Liver (tissue), 3 donors: ENCODE measurements at regions not wholly inside any gene's neighbourhood (a gene's known extent, or its start where the extent isn't known, plus 50 kb on each side); places are given as distances from the start of the nearest gene placed in this dataset.

Experiments
- ATF3 ChIP-seq: IDR thresholded peaks from 2 replicates; pipeline ENCODE4 v1.6.1; 2016; ENCODE audit warnings: antibody characterized with exemption
- CTCF ChIP-seq: fragments of 150-350 bp; IDR thresholded peaks from 2 replicates; pipeline ENCODE4 v1.5.1; 2017; ENCODE audit warnings: improper control_type of control experiment, low read depth, low read length; ENCODE audit not compliant: missing input control
- EGR1 ChIP-seq, 2 donors: IDR thresholded peaks; 2 replicates each; pipeline ENCODE4 v1.6.1; 2016 to 2018; ENCODE audit warnings: antibody characterized with exemption in 2 of 2, low read depth in 2 of 2
- FOXA1 ChIP-seq: IDR thresholded peaks from 2 replicates; pipeline ENCODE4 v1.6.1; 2016; ENCODE audit warnings: antibody characterized with exemption
- JUND ChIP-seq, 2 donors: IDR thresholded peaks; 2 replicates each; pipeline ENCODE4 v1.6.1; 2016; ENCODE audit warnings: antibody characterized with exemption in 2 of 2
- RAD21 ChIP-seq, 2 donors: IDR thresholded peaks; 2 replicates each; pipeline ENCODE4 v1.6.1; 2016; ENCODE audit warnings: antibody characterized with exemption in 2 of 2, mild to moderate bottlenecking in 2 of 2
- SP1 ChIP-seq: IDR thresholded peaks from 2 replicates; pipeline ENCODE4 v1.6.1; 2018; ENCODE audit warnings: antibody characterized with exemption, mild to moderate bottlenecking
- TAF1 ChIP-seq: conservative IDR thresholded peaks from 2 replicates; pipeline ENCODE4 v1.6.1; 2016; ENCODE audit warnings: antibody characterized with exemption, mild to moderate bottlenecking
- ZBTB33 ChIP-seq: IDR thresholded peaks from 2 replicates; pipeline ENCODE4 v1.6.1; 2016; ENCODE audit warnings: antibody characterized with exemption
- donor health status: healthy.
- donor health status: healthy.

DNA sequence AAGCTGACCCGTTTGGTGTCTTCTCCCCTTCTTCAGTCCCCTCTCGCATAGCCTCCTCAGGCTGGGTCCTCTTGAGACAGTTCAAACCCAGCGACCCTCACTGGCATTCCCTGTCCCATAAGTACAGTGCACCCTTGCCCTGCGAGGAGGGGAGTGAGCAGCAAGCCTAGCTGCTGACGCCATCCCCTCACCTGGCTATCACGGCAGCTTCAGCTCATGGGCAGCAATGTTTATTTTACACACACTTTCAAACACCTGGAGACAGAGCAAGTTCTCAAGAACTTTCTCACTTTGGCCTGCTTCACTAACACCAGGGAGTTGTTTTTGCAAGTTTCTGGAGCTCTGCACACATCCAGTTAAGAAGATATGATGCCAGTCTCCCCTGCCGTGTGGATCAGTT is 189.6 kb upstream of the E2F8 start:
- TF ChIP-seq CTCF (no peak), ZBTB33 (no peak), TAF1 (no peak), SP1 (no peak), JUND (IDR thresholded peaks at IDR 0.05) (no peak), RAD21 (IDR thresholded peaks at IDR 0.05) (no peak), FOXA1 (no peak), EGR1 (IDR thresholded peaks at IDR 0.05; ENCODE audit: low read depth in 2 of 2) (no peak), ATF3 (no peak)
